GM21825 (cell line): ENCODE measurements at regions not wholly inside any gene's neighbourhood (a gene's known extent, or its start where the extent isn't known, plus 50 kb on each side); places are given as distances from the start of the nearest gene placed in this dataset.

ENCODE experiments used
- ATAC-seq: cut with Tn5 transposase; IDR thresholded peaks from one replicate; pipeline ENCODE4 v1.9.1; 2021; ENCODE audit warnings: mild to moderate bottlenecking, moderate library complexity; ENCODE audit not compliant: unreplicated experiment

GRCh38 chr1:14470802-14471201, 127.7 kb upstream of the KAZN start:
- ATAC-seq = no peak

DNA sequence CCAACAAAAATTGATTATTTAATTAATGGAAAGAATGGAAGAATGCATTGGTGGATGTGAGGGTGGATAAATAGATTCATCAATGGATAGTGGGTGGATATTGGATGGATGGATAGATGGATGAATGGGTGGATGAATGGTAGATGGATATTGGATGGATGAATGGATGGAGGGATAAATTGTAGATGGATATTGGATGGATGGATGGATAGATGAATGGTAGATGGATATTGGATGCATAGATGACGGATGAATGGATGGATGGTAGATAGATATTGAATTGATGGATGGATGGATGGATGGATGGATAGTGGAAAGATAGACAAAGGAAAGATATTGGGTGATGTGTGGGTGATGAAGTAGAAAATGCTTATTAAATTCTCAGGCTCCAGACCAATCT, 123.6 kb upstream of the KAZN start:
- ATAC-seq = no peak

DNA sequence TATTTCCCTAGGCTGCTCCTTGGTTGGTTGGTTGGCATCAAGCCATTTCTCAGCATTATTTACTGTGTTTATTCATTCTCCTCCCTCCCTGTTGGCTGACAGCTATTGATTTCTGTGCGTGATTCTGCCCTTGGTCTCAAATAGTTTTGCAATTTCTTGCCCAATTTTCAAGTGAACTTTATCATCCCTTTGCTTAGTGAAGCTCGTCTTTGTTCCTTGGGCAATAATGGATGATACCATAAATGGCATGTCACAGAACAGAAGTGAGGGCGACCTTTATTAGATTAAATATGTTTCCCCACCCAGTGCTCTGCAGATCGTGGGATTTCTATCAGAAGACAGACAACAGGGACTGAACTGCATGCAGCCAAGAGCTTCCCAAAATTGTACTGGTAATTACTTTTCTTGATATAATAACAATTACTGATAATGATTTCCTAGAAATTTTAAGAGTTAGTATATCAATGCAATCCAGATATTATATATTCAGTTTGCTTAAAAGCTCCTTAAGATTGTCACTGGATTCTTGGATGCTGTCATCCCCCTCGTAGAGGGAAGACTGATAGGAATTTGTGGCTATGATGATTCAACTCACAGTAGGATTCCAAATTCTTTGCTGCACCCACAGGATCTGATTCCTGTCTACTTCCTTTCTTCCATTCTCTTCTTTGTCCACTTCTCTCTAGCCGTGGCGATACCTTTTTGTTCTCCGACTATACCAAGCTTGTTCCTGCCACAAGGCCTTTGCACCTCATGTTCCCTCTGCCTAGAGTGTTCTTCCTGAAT, 122.1 kb upstream of the KAZN start:
- no peak for ATAC-seq

DNA sequence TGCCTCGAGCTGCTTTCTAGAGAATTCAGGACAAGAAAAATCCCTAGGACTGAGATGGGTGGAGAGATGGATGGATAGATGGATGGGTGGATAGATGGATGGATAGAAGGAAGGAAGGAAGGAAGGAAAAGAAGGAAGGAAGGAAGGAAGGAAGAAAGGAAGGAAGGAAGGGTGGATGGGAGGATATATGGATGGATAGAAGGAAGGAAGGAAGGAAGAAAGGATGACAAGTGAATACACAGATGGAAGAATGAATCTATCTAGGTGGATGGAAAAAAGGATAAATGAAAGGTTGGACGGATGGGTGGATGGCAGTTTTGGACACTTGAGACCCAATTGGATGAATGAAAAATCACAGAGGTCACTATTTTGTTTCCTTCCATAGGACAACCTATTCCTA, 120.4 kb upstream of the KAZN start:
- ATAC-seq = no peak

- no peak for ATAC-seq
Measured at GRCh38 chr1:14479865-14480264, 118.6 kb upstream of the KAZN start.

DNA sequence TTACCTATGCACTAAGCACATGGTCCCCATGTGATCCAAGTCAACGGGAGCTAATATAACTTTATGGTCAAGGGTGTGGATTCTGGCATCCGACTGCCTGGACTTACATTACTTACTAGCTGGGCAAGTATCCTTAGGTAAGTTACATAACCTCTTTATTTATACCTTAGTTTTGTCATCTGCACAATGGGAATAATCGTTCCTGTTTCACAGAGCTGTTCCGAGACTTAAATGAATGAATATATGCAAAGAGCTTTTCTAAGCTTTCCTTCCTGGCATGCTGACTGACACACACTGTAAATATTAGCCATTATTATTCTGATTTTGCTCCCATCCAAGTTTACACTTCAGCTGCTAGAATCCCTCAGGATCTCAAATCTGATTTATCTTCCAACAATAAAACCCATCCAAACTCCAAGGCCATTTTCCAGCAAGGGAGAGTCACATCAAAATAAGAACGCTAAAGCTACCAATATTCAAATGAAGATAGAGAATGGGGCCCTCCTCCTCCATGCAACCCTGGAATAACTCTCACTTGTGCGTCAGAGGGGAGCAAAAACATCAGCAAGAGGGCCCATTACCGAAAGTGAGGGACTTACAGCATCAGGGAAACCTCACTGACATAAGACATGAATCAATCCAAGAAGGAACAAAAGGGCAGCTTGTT, 115.6 kb upstream of the KAZN start:
- no peak for ATAC-seq

DNA sequence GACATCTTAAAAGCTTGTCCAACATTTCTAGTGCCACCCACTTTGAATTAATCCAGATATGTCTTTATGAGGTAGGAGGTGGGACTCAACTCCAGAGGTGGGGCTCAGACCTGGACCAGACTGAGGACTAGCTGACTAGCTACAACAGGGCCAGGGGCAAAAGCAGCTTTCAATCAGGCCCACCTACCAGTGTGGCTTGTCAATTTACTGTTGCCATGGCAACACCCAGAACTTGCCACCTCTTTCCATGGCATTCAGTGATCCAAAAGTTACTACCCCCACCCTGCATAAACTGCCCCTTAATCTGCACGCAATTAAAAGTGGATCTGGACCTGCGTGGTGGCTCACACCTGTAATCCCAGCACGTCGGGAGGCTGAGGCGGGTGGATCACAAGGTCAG, 113.2 kb upstream of the KAZN start:
- ATAC-seq = no peak

GRCh38 chr1:14486401-14487201, 111.9 kb upstream of the KAZN start:
- no peak for ATAC-seq

DNA sequence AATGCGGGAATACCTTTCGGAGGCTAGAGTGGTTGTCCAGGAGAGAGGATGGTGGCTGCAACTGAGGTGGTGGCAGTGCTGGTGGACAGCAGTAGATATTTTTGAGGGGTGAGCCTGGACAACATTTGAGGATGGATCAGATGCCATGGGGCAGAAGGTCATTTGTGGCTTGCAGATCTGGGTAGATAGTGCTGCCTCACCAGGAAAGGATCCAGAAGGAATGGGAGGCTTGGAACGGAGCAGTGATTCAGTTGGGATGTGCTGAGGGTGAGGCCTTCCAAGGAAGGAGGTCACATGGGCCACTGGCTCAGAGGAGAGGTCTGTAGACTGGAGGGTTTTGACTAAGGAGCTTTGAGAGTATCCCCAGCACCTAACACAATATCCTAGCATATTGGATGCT, 110.8 kb upstream of the KAZN start:
- no peak for ATAC-seq

GRCh38 chr1:14494911-14495310, 103.6 kb upstream of the KAZN start:
- ATAC-seq = no peak

- ATAC-seq = no peak
Measured at GRCh38 chr1:14495381-14495780, 103.1 kb upstream of the KAZN start.

DNA sequence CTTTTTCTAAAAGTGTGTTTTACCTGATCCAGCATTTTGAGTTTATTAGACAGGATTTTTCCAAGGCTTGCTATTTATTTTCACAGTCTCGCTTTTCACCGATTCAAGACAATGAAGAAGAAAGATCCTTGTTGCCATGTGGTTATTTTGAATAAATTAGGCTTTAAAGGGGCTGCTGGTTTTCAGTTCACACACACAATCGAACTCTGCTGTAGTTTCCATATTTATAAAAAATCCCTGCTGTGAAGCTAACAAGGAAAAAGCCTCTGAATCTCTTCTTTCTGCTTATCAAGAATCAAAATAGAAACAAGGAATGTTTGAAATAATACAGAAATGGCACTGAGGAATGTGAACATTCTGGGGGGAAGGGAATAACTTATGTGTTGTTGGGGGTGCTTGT, 102.5 kb upstream of the KAZN start:
- no peak for ATAC-seq

- no peak for ATAC-seq
Measured at GRCh38 chr1:14498839-14499238, 99.6 kb upstream of the KAZN start.

DNA sequence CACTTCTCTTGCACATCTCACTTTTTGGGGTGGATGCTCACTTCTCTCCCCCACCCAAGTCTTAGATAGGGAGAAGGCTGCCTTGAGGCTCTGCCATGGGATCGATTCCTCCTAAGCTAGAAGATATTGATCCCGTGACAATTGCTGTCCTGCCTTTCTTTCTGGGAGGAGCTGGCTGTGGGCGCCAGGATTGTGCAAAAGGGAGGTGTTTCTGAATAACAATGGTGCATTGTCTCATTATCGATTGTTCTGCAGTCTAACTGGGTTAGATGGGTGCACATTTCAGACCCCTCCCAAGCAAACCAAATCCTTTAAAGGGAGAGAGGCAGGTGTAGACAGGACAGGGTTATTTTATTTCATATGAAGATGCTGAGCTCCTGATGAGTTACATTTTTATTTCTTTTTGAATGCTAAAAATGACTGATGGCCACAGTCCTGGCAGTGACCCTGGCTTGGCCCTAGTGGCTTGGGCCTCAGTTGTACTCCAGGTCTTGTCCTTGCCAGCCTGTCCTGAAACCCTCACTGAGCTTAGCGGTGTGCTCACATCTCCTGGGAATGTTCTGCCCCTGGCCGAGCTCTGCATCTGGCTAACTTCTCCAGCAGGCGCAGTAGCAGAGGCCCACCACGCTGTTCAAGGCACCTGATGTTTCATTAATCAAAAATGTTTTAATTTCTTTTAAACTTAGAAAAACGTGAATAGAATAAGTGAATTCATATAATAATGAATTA, 99.0 kb upstream of the KAZN start:
- ATAC-seq = no peak

- no peak for ATAC-seq
Measured at GRCh38 chr1:14500041-14500440, 98.4 kb upstream of the KAZN start.

- ATAC-seq = no peak
Measured at GRCh38 chr1:14500912-14501311, 97.6 kb upstream of the KAZN start.

DNA sequence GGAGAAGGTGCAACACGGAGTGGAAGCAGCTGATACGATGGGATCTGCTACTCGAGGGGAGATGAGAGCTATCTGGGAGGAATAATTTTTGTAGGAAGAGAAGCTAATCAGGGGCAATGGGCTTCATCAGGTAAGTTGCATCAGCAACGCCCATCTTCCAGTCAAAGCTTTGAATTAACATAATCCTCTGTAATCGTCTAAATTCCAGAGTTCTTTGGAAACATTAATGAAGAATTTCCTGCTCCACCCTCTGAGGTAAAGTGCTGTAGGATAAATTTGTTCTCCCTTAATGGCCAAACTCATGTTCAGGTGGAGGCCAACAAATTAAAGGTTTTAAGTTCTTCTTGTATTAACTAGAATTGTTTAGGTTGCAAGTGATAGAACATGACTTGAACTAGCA, 94.0 kb upstream of the KAZN start:
- ATAC-seq = no peak

- no peak for ATAC-seq
Measured at GRCh38 chr1:14506471-14507255, 91.8 kb upstream of the KAZN start.

DNA sequence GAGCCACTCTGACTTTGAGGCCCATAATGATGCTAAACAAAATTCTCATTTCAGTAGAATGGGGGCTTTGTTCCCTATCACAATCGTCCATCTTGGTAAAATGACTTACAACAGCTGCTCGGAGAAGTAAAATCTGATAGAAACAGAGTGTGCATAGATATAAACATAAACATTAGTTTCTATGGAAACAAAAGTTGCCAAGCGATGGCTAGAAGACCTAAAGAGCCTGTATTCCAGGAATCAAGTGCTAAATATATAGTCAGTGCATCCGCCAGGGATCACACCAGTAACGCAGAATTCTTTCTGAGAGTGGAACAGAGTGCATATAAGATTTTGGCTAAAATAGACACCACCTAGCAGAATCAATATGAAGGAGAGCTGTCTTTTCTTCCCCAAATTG, 91.2 kb upstream of the KAZN start:
- no peak for ATAC-seq

GRCh38 chr1:14508613-14509012, 89.9 kb upstream of the KAZN start:
- ATAC-seq = no peak
